OCI-LY1 (cell line): ENCODE measurements at regions not wholly inside any gene's neighbourhood (a gene's known extent, or its start where the extent isn't known, plus 50 kb on each side); places are given as distances from the start of the nearest gene placed in this dataset.

Experiments
- H2AFZ ChIP-seq: fragments of 200-600 bp; sonication (generic), shearing (Covaris generic); 2 replicates; pipeline ENCODE4 v1.6.0; 2014; ENCODE audit warnings: antibody characterized with exemption, mild to moderate bottlenecking, low read length
- H3F3A ChIP-seq: fragments of 200-600 bp; sonication (generic), shearing (Covaris generic); 2 replicates; pipeline ENCODE4 v1.6.0; 2014; ENCODE audit warnings: mild to moderate bottlenecking, antibody characterized with exemption, low read length, moderate library complexity; ENCODE audit not compliant: insufficient read depth
- H3K27ac ChIP-seq: fragments of 200-600 bp; sonication (generic); 2 replicates; pipeline ENCODE4 v1.5.1; 2014; ENCODE audit warnings: low read length, mixed run types, mild to moderate bottlenecking, low read depth; ENCODE audit not compliant: poor library complexity, severe bottlenecking
- H3K27me3 ChIP-seq: fragments of 200-600 bp; sonication (generic); 2 replicates; pipeline ENCODE4 v1.6.0; 2014; ENCODE audit warnings: antibody characterized with exemption, mild to moderate bottlenecking, low read length, moderate library complexity; ENCODE audit not compliant: insufficient read depth
- H3K36me3 ChIP-seq: fragments of 200-600 bp; sonication (generic); 2 replicates; pipeline ENCODE4 v1.6.1; 2014; ENCODE audit warnings: mild to moderate bottlenecking, antibody characterized with exemption, low read length, moderate library complexity, mixed read lengths; ENCODE audit not compliant: insufficient read depth
- H3K4me1 ChIP-seq: fragments of 200-600 bp; sonication (generic); 2 replicates; pipeline ENCODE4 v1.5.1; 2014; ENCODE audit warnings: mild to moderate bottlenecking, low read length, moderate library complexity; ENCODE audit not compliant: insufficient read depth, severe bottlenecking
- H3K4me2 ChIP-seq: fragments of 200-600 bp; sonication (generic), shearing (Covaris generic); 2 replicates; pipeline ENCODE4 v1.6.1; 2014; ENCODE audit warnings: low read length
- H3K4me3 ChIP-seq: fragments of 200-600 bp; sonication (generic); 2 replicates; pipeline ENCODE4 v1.5.1; 2014; ENCODE audit warnings: low read length, low read depth, mild to moderate bottlenecking, mixed read lengths; ENCODE audit not compliant: poor library complexity, severe bottlenecking
- H3K79me2 ChIP-seq: fragments of 200-600 bp; shearing (Covaris generic); 2 replicates; pipeline ENCODE4 v1.6.1; 2016; ENCODE audit warnings: mixed run types, low read length, mixed read lengths; ENCODE audit not compliant: insufficient read depth
- H3K9ac ChIP-seq: fragments of 200-600 bp; sonication (generic), shearing (Covaris generic); 2 replicates; pipeline ENCODE4 v1.6.1; 2014; ENCODE audit warnings: mild to moderate bottlenecking, low read length, mixed read lengths
- H3K9me2 ChIP-seq: fragments of 200-600 bp; sonication (generic), shearing (Covaris generic); 2 replicates; pipeline ENCODE4 v1.6.1; 2014; ENCODE audit warnings: low read depth, mild to moderate bottlenecking, low read length, mixed read lengths
- H3K9me3 ChIP-seq: fragments of 200-600 bp; shearing (Covaris generic); 2 replicates; pipeline ENCODE4 v1.6.1; 2014; ENCODE audit warnings: low read length, mixed read lengths
- H4K20me1 ChIP-seq: fragments of 200-600 bp; sonication (generic), shearing (Covaris generic); 2 replicates; pipeline ENCODE4 v1.6.0; 2016; ENCODE audit warnings: mild to moderate bottlenecking, low read length; ENCODE audit not compliant: insufficient read depth
- EZH2 ChIP-seq: fragments of 200-600 bp; sonication (generic), shearing (Covaris generic); IDR thresholded peaks from 2 replicates; pipeline ENCODE4 v1.8.0; 2017; ENCODE audit warnings: borderline replicate concordance, mixed run types, mild to moderate bottlenecking, antibody characterized with exemption, low read length, moderate library complexity, mixed read lengths
- TF ChIP-seq, protein P1 (sequence below): fragments of 200-600 bp; sonication (generic), shearing (Covaris generic); IDR thresholded peaks from 2 replicates; pipeline ENCODE4 v1.5.1; 2017; ENCODE audit warnings: mild to moderate bottlenecking, antibody characterized with exemption, low read length, moderate library complexity, mixed read lengths

DNA sequence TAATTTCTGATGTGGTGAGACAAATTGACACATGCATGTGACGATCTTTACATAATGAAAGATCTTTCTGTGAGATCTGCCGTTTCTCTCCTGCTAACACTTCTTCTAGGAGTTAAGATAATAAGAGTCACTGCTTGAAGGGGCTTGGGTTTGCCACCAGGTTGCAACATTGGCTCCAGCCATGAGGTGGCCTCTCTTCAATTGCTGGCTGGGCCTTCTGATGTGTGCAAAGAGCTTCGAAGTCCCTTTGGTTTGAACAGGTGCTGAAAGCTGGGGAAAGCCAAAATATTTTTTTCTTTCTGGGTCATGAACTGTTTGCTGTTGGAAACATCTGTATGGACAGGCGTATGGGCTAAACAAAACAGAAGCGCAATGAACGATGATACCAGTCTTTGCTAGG, 204.1 kb upstream of the SALL1 start:
- Histone ChIP-seq H3K9me3 (no peaks in the 10 kb centered on the region), H4K20me1 (no peaks in the 10 kb centered on the region), H3K27me3 (no peaks in the 10 kb centered on the region), H3K36me3 (no peaks in the 10 kb centered on the region), H3F3A (no peaks in the 10 kb centered on the region), H3K27ac (no peak overlapping the region), H3K9ac (no peak overlapping the region), H3K4me1 (no peaks in the 10 kb centered on the region), H3K4me3 (no peak overlapping the region), H2AFZ (no peak overlapping the region), H3K4me2 (no peak overlapping the region), H3K79me2 (no peaks in the 10 kb centered on the region), H3K9me2 (no peaks in the 10 kb centered on the region)
- TF ChIP-seq, protein P1, sequence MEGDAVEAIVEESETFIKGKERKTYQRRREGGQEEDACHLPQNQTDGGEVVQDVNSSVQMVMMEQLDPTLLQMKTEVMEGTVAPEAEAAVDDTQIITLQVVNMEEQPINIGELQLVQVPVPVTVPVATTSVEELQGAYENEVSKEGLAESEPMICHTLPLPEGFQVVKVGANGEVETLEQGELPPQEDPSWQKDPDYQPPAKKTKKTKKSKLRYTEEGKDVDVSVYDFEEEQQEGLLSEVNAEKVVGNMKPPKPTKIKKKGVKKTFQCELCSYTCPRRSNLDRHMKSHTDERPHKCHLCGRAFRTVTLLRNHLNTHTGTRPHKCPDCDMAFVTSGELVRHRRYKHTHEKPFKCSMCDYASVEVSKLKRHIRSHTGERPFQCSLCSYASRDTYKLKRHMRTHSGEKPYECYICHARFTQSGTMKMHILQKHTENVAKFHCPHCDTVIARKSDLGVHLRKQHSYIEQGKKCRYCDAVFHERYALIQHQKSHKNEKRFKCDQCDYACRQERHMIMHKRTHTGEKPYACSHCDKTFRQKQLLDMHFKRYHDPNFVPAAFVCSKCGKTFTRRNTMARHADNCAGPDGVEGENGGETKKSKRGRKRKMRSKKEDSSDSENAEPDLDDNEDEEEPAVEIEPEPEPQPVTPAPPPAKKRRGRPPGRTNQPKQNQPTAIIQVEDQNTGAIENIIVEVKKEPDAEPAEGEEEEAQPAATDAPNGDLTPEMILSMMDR, result no peak
- TF ChIP-seq EZH2, result no peak

DNA sequence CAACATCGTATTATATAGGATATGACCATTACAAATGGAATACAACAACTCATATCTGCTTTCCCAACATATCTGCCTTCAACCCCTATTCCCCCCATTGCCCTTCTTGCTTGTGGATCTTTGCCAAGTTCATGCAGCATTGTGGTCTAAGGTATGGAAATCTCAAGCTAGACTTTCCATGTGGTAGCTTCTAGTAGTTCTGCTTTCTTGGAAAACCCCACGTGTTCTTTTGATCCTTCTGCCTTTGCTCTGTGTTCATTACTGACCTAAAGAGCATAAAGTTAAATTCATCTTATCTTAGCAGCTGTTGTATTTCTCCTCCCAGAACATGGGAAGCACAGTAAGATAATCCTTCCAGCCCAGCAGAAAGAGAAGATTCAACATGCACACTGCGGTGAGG, 202.0 kb upstream of the SALL1 start:
- Histone ChIP-seq H3K4me3 (no peak overlapping the region), H3K4me2 (no peak overlapping the region), H3K27me3 (no peaks in the 10 kb centered on the region), H3K36me3 (no peaks in the 10 kb centered on the region), H3K9ac (no peak overlapping the region), H3K4me1 (no peaks in the 10 kb centered on the region), H4K20me1 (no peaks in the 10 kb centered on the region), H3K9me2 (no peaks in the 10 kb centered on the region), H2AFZ (no peak overlapping the region), H3K27ac (no peak overlapping the region), H3F3A (no peaks in the 10 kb centered on the region), H3K79me2 (no peaks in the 10 kb centered on the region), H3K9me3 (no peaks in the 10 kb centered on the region)
- TF ChIP-seq, protein P1, result no peak
- no peak for TF ChIP-seq EZH2

DNA sequence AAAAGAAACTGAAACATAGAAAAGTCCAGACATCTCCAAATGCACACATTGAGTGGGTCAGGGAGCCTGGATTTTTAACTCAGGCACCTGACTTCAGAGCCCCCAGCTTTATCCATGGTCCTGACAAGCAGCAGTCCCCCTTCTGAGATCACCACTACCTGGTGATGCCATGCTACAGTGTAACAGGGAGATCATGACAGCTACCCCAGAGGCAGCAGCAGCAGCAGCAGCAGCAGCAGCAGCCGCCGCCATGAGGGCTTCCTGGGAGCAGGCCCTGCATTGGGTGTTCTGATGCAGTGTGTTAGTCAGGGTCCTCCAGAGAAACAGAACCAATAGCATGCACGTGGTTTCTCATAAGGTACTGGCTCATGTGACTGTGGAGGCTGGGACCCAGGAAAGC, 198.6 kb upstream of the SALL1 start:
- Histone ChIP-seq H3K27me3 (no peaks in the 10 kb centered on the region), H3K79me2 (no peaks in the 10 kb centered on the region), H3K4me3 (no peak overlapping the region), H3K9me2 (no peaks in the 10 kb centered on the region), H3K9ac (no peak overlapping the region), H3K27ac (no peak overlapping the region), H3K9me3 (no peaks in the 10 kb centered on the region), H3K4me1 (no peaks in the 10 kb centered on the region), H3K4me2 (no peak overlapping the region), H4K20me1 (no peaks in the 10 kb centered on the region), H3K36me3 (no peaks in the 10 kb centered on the region), H3F3A (no peaks in the 10 kb centered on the region), H2AFZ (no peak overlapping the region)
- TF ChIP-seq, protein P1, result no peak
- TF ChIP-seq EZH2, result no peak
